HG03432 (cell line): ENCODE measurements at regions not wholly inside any gene's neighbourhood (a gene's known extent, or its start where the extent isn't known, plus 50 kb on each side); places are given as distances from the start of the nearest gene placed in this dataset.
"Not testable (repeated sequence)": the region's sequence is repeated elsewhere in the genome, so short reads cannot be mapped to it uniquely, and the experiment has no call there.

Experiments used
- ATAC-seq: cut with Tn5 transposase; IDR thresholded peaks from one replicate; pipeline ENCODE4 v1.9.1; 2021; ENCODE audit warnings: mild to moderate bottlenecking, moderate library complexity; ENCODE audit not compliant: unreplicated experiment

DNA sequence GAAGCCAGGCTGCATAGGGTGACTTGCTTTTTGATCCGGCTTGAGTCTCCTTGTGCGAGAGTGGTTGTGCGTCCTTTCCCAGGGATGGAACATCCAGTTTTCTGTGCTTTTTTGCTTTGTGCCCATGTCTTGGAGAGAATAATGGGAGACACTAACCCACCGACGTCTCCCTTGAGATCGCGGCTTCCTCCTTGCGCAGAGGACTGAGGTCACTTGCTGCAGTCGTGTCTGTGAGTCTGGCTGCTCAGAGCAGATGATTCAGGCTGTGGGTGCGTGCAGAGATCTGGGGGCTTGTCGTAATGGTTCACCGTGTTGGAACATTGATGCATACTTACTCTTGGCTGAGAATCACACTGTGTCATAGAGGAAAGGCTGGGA, 164.5 kb upstream of the CACNA1E start:
- ATAC-seq, result no peak

DNA sequence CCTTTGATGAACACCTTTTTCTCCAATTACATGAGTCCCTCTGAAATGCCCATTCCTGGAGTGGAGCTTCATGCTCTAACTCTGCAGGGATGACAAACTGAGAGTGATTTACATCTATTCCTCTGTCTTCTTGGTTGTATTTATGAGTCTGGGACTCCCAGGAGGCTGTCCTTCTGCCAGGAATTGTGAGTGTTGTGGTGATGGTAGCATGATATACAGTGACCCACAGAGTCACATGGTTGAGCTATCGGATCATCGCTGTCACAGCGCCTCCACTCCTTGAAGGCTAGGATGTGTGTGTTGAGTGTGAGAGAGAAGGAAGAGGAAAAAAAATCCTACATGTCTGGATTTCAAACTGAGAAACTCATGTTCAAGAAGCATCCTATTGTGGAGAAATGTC, 163.4 kb upstream of the CACNA1E start:
- no peak for ATAC-seq

GRCh38 chr1:181324797-181325616, 158.3 kb upstream of the CACNA1E start:
- ATAC-seq, result no peak

DNA sequence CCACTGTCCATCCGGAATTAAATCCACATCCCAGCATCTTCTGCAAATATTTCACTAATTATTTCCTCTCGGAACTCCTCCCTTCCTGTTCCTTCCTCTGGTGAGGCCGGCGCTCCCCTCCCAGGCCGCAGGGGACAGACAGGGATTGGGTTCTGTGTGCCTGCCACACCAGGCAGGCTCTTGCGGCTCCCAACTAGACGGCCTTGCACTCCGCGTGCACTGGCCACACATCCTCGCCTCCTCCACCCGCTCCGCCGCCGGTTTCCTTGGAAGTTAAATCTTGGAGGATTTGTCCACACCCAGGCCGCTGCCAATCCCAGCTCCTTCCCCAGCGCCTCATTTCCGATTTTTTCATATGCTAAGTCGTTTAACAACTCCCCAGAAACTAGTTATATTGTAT, 157.6 kb upstream of the CACNA1E start:
- ATAC-seq, result not testable (repeated sequence)

- no peak for ATAC-seq
Observed at GRCh38 chr1:181326348-181326747, 157.0 kb upstream of the CACNA1E start.

- no peak for ATAC-seq
Observed at GRCh38 chr1:181327796-181328195, 155.5 kb upstream of the CACNA1E start.

DNA sequence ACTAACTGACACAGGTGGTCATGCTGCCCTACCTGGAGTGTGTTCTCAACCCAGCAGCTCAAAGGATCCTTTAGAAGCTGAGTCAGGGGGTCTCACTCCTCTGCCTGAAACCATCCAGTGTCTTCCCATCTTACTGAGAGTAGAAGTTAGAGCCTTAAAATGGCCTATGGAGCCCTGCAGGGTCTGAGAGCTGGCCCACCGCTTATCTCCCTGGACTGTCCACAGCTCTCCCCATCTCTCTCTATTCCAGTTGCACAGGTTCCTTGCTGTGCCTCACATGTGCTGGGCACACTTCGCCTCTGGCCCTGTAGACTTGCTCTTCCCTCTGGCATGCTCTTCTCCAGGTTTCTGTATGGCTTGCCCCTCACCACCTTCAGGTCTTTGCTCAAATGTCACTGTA, 148.6 kb upstream of the CACNA1E start:
- no peak for ATAC-seq

- no peak for ATAC-seq
Observed at GRCh38 chr1:181335631-181336030, 147.7 kb upstream of the CACNA1E start.

GRCh38 chr1:181341026-181341632, 142.2 kb upstream of the CACNA1E start:
- ATAC-seq, result no peak

DNA sequence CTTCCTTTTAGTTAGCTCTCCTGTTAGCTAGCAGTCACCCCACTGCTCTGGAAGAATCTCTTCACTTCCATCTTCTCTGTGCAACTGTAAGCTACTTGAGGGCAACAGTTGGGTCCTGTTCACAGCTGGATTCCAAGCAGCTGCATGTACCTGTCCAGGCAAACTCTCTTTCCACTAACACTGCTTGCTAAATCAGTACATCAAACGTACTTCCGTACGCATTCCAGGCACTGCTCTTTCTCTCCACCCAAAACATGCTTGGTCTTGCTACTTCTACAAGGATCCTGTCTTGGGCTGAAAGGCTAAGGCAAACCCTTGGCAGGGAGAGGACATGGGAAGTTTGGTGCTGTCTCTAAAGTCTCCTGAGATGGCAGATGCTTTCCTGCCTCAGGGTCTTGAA, 139.2 kb upstream of the CACNA1E start:
- no peak for ATAC-seq

DNA sequence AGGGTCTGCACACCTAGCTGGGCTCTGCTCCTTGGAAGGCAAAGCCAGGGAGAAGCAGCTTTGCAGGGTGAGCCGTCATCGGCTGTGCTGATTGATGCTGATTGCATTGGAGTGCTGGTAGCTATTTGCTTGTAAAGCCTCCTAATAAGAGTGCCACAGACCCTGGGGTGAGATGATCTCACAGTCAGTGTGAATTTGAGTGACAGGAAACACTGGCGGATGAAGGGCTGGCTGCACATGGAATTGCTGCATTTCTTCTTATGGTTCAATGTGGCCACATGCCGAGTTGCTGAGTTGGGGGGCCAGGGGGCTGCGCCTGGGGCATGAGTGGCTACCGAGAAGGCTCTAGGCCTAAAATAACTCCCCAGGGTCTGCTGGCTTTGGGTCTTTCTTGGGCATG, 138.2 kb upstream of the CACNA1E start:
- no peak for ATAC-seq

- ATAC-seq, result no peak
Observed at GRCh38 chr1:181347495-181348390, 135.6 kb upstream of the CACNA1E start.

DNA sequence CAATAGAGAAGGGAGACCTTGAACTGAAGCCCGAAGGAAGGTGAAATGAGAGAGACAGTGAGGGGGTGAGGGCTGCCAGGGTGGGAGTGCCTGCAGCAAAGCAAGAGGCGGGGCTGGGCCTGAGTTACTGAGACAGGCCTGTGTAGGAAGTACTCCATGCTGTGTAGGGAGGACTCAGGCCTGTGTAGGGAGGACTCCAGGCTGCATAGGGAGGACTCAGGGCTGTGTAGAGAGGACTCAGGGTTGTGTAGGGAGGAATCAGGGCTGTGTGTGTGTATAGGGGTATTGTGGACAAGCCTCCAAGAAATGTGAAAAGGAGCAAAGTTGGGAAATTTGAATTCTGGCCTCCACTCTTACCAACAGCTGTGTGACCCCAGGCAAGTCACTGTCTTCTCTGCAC, 133.8 kb upstream of the CACNA1E start:
- no peak for ATAC-seq

GRCh38 chr1:181350131-181350530, 133.2 kb upstream of the CACNA1E start:
- ATAC-seq, result no peak

DNA sequence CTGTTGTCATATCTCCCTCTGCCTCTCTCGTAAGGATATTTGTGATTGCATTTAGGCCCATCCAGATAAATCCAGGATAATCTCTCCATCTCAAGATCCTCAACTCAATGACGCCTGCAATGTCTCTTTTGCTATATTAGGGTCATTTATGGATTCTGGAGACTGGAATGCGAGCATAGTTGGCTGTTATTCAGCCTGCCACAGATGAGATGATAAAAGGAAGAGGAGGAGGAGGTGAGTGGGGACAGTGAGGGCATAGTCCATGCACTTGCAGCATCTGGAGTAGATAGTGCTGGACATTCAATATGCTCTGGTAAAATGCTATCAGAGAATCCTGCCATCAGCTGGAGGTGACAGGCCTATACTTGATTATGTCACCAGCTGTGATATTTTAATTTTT, 131.6 kb upstream of the CACNA1E start:
- ATAC-seq, result no peak

- ATAC-seq, result no peak
Observed at GRCh38 chr1:181352695-181353094, 130.6 kb upstream of the CACNA1E start.

GRCh38 chr1:181353526-181353925, 129.8 kb upstream of the CACNA1E start:
- ATAC-seq, result no peak

DNA sequence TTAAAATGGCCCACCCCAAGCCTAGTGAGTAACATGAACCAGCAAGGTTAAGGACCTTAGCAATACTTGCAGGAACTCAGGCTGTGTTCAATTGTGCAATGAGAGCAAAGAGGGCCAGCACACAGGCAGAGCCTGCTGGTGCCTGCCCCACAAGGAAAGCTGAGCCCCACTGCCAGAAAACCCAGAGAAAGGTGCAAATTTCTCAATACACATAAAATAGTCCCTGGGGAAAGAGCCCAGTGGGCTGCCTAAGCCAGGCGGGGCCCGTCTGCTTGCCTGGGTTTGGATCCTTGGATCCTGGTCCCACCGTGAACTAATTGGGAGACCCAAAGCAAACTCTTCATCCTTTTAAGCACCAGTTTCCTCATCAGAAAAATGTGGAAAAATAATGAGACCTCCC, 128.5 kb upstream of the CACNA1E start:
- ATAC-seq, result no peak

DNA sequence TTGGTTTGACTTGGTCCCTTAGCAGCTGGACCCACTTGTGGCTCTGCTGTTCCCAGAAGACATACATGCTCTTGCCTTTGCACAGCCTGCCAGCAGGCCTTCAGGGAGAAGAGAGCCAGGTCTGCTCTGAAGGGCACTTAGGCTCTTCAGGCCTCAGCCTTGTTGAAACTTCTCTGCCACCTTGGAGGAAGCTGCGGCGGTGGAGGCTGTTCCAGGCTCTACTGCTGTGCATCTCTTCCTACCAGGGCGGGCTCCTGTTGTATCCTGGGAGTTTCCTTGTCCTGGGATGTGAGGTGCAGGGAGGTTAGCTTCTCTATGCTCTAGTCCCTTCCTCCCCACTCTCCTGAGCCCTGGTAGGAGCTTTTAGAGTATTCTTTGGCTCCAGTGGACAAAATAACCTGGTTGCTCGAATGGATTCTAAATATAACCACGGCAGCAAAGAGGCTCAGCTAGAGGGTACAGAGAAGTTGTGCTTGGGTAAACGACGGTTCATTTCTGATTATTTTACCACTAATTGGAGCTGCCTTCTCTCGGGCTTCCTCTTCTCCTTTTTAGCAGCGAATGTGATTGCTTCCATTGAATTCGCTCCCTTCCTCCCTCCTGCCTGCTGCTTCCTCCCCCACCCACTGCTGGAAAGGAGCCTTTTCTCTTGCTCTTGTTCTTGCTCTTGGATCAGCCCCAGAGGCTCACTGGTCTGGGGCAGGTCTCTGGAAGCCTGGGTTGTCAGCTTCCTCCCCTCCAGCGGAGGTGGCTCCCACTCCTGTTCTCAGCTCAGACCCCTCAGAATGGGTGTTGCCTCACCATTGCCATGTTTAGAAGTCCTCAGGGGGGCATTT, 126.6 kb upstream of the CACNA1E start:
- no peak for ATAC-seq

GRCh38 chr1:181359012-181359411, 124.3 kb upstream of the CACNA1E start:
- no peak for ATAC-seq

- no peak for ATAC-seq
Observed at GRCh38 chr1:181364801-181365200, 118.5 kb upstream of the CACNA1E start.
